HG03135 (cell line): ENCODE measurements at regions not wholly inside any gene's neighbourhood (a gene's known extent, or its start where the extent isn't known, plus 50 kb on each side); places are given as distances from the start of the nearest gene placed in this dataset.

ENCODE experiments used
- ATAC-seq: cut with Tn5 transposase; IDR thresholded peaks from one replicate; pipeline ENCODE4 v1.9.1; 2021; ENCODE audit warnings: mild to moderate bottlenecking, moderate library complexity; ENCODE audit not compliant: unreplicated experiment

GRCh38 chr5:158172005-158172404 lies 313.1 kb upstream of the CLINT1 start:
- no peak for ATAC-seq

GRCh38 chr5:158170534-158170933 lies 311.6 kb upstream of the CLINT1 start:
- no peak for ATAC-seq

- ATAC-seq = no peak
Observed at GRCh38 chr5:158170060-158170459, 311.1 kb upstream of the CLINT1 start.

- no peak for ATAC-seq
Observed at GRCh38 chr5:158166424-158166823, 307.5 kb upstream of the CLINT1 start.

- ATAC-seq = no peak
Observed at GRCh38 chr5:158165647-158166046, 306.7 kb upstream of the CLINT1 start.

GRCh38 chr5:158164296-158165047 lies 305.5 kb upstream of the CLINT1 start:
- ATAC-seq = no peak

GRCh38 chr5:158163451-158164295 lies 304.7 kb upstream of the CLINT1 start:
- no peak for ATAC-seq

- ATAC-seq = no peak
Observed at GRCh38 chr5:158162479-158163034, 303.6 kb upstream of the CLINT1 start.

- ATAC-seq = no peak
Observed at GRCh38 chr5:158162026-158162425, 303.1 kb upstream of the CLINT1 start.

- no peak for ATAC-seq
Observed at GRCh38 chr5:158159621-158160020, 300.7 kb upstream of the CLINT1 start.

- ATAC-seq = no peak
Observed at GRCh38 chr5:158155811-158156505, 297.0 kb upstream of the CLINT1 start.

GRCh38 chr5:158155067-158155466 lies 296.1 kb upstream of the CLINT1 start:
- no peak for ATAC-seq

GRCh38 chr5:158154226-158155005 lies 295.5 kb upstream of the CLINT1 start:
- ATAC-seq = no peak

GRCh38 chr5:158153508-158153907 lies 294.6 kb upstream of the CLINT1 start:
- no peak for ATAC-seq

- no peak for ATAC-seq
Observed at GRCh38 chr5:158152136-158152535, 293.2 kb upstream of the CLINT1 start.

GRCh38 chr5:158147227-158147626 lies 288.3 kb upstream of the CLINT1 start:
- no peak for ATAC-seq

- ATAC-seq = no peak
Observed at GRCh38 chr5:158145827-158146226, 286.9 kb upstream of the CLINT1 start.

GRCh38 chr5:158143081-158143480 lies 284.1 kb upstream of the CLINT1 start:
- ATAC-seq = no peak

- ATAC-seq = no peak
Observed at GRCh38 chr5:158142156-158142555, 283.2 kb upstream of the CLINT1 start.

- no peak for ATAC-seq
Observed at GRCh38 chr5:158140120-158140731, 281.3 kb upstream of the CLINT1 start.
